GM18517 (cell line): ENCODE measurements at regions not wholly inside any gene's neighbourhood (a gene's known extent, or its start where the extent isn't known, plus 50 kb on each side); places are given as distances from the start of the nearest gene placed in this dataset.
"Not testable (repeated sequence)": the region's sequence is repeated elsewhere in the genome, so short reads cannot be mapped to it uniquely, and the experiment has no call there.

Source experiments
- ATAC-seq: cut with Tn5 transposase; IDR thresholded peaks from one replicate; pipeline ENCODE4 v1.9.1; 2021; ENCODE audit warnings: mild to moderate bottlenecking, moderate library complexity; ENCODE audit not compliant: unreplicated experiment

GRCh38 chr6:4224067-4224978 lies 88.9 kb upstream of the ECI2 start:
- ATAC-seq: no peak

- no peak for ATAC-seq
Measured at GRCh38 chr6:4220558-4220957, 85.2 kb upstream of the ECI2 start.

- not testable (repeated sequence) for ATAC-seq
Measured at GRCh38 chr6:4218619-4219317, 83.4 kb upstream of the ECI2 start.

- ATAC-seq: no peak
Measured at GRCh38 chr6:4212588-4212987, 77.2 kb upstream of the ECI2 start.

GRCh38 chr6:4210629-4211419 lies 75.4 kb upstream of the ECI2 start:
- ATAC-seq: no peak

GRCh38 chr6:4209196-4209595 lies 73.8 kb upstream of the ECI2 start:
- ATAC-seq: no peak

GRCh38 chr6:4208158-4208557 lies 72.8 kb upstream of the ECI2 start:
- no peak for ATAC-seq

- ATAC-seq: not testable (repeated sequence)
Measured at GRCh38 chr6:4203642-4204417, 68.5 kb upstream of the ECI2 start.

- ATAC-seq: no peak
Measured at GRCh38 chr6:4192627-4193026, 57.3 kb upstream of the ECI2 start.

GRCh38 chr6:4192173-4192572 lies 56.8 kb upstream of the ECI2 start:
- ATAC-seq: no peak

- ATAC-seq: no peak
Measured at GRCh38 chr6:4191271-4191721, 55.9 kb upstream of the ECI2 start.

GRCh38 chr6:4189249-4189648 lies 53.9 kb upstream of the ECI2 start:
- no peak for ATAC-seq

- no peak for ATAC-seq
Measured at GRCh38 chr6:4188801-4189200, 53.4 kb upstream of the ECI2 start.

GRCh38 chr6:4187480-4187879 lies 52.1 kb upstream of the ECI2 start:
- no peak for ATAC-seq

GRCh38 chr6:4186385-4186784 lies 51.0 kb upstream of the ECI2 start:
- ATAC-seq: no peak

GRCh38 chr6:4185846-4186245 lies 50.5 kb upstream of the ECI2 start:
- no peak for ATAC-seq

GRCh38 chr6:4185419-4185818 lies 50.0 kb upstream of the ECI2 start:
- no peak for ATAC-seq
